GM21381 (cell line): ENCODE measurements at regions not wholly inside any gene's neighbourhood (a gene's known extent, or its start where the extent isn't known, plus 50 kb on each side); places are given as distances from the start of the nearest gene placed in this dataset.

ENCODE experiments used
- ATAC-seq: cut with Tn5 transposase; IDR thresholded peaks from one replicate; pipeline ENCODE4 v1.9.1; 2021; ENCODE audit warnings: mild to moderate bottlenecking, moderate library complexity; ENCODE audit not compliant: unreplicated experiment

GRCh38 chr1:102084771-102085535, 88.2 kb upstream of the OLFM3 start:
- ATAC-seq, result no peak

GRCh38 chr1:102083192-102083591, 86.5 kb upstream of the OLFM3 start:
- no peak for ATAC-seq

DNA sequence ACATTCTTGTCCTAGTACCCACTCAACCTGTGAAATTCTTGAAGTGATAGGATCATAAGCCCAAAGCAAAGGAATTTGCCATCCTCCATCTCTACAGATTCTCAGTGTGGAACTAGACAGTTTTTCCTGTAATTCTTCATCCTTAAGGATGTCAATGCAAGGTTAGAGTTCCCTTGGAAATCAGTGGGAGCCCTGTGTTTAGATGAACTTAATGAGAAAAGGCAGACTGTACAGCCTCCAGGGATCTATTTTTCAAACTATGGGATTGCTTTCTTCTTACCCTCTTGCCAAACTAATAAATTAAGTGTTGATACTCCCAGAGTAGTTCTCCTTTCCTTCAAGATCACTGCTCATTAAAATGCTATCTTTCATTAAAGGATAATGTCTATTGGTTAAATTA, 78.1 kb upstream of the OLFM3 start:
- no peak for ATAC-seq

- no peak for ATAC-seq
These were observed 74.7 kb upstream of the OLFM3 start for GRCh38 chr1:102071451-102071850.

GRCh38 chr1:102050556-102050955, 53.8 kb upstream of the OLFM3 start:
- ATAC-seq, result no peak

GRCh38 chr1:102047724-102048123, 51.0 kb upstream of the OLFM3 start:
- ATAC-seq, result no peak
